Osteoblast (primary cell): ENCODE measurements at regions not wholly inside any gene's neighbourhood (a gene's known extent, or its start where the extent isn't known, plus 50 kb on each side); places are given as distances from the start of the nearest gene placed in this dataset.

Experiments
- DNase-seq: peaks from one replicate; pipeline ENCODE4 v3.0.0; 2011; ENCODE audit warnings: low spot score, mixed read lengths; ENCODE audit not compliant: insufficient read length; ENCODE audit errors: missing footprints
- H2AFZ ChIP-seq: 2 replicates; pipeline ENCODE4 v1.6.0; 2011; ENCODE audit warnings: mild to moderate bottlenecking, low read length
- H3K27ac ChIP-seq: 2 replicates; pipeline ENCODE4 v1.5.1; 2011; ENCODE audit warnings: mild to moderate bottlenecking, low read depth, low read length, moderate library complexity
- H3K27me3 ChIP-seq: 2 replicates; pipeline ENCODE4 v1.6.0; 2012; ENCODE audit warnings: mild to moderate bottlenecking, control low read depth, inconsistent platforms, low read length, moderate library complexity; ENCODE audit not compliant: insufficient read depth
- H3K36me3 ChIP-seq: 2 replicates; pipeline ENCODE4 v1.5.1; 2011; ENCODE audit warnings: mild to moderate bottlenecking, low read length, control low read depth, moderate library complexity; ENCODE audit not compliant: insufficient read depth
- H3K4me1 ChIP-seq: 2 replicates; pipeline ENCODE4 v1.5.1; 2011; ENCODE audit warnings: mild to moderate bottlenecking, low read length, control low read depth, moderate library complexity; ENCODE audit not compliant: insufficient read depth
- H3K4me2 ChIP-seq: 2 replicates; pipeline ENCODE4 v1.6.0; 2011; ENCODE audit warnings: mild to moderate bottlenecking, low read length; ENCODE audit not compliant: insufficient read depth
- H3K4me3 ChIP-seq: fragments of 200-600 bp; sonication (generic); 3 replicates; pipeline ENCODE4 v1.5.1; 2012; ENCODE audit warnings: mild to moderate bottlenecking, low read length, inconsistent platforms; ENCODE audit not compliant: insufficient read depth
- H3K79me2 ChIP-seq: 2 replicates; pipeline ENCODE4 v1.6.0; 2012; ENCODE audit warnings: mild to moderate bottlenecking, low read length, control low read depth, inconsistent platforms; ENCODE audit not compliant: insufficient read depth
- H3K9me3 ChIP-seq: 2 replicates; pipeline ENCODE4 v1.5.1; 2011; ENCODE audit warnings: low read depth, low read length, control low read depth
- H4K20me1 ChIP-seq: 2 replicates; pipeline ENCODE4 v1.6.0; 2012; ENCODE audit warnings: mild to moderate bottlenecking, low read length, control low read depth; ENCODE audit not compliant: insufficient read depth
- CTCF ChIP-seq: IDR thresholded peaks from 2 replicates; pipeline ENCODE4 v1.5.1; 2011; ENCODE audit warnings: mild to moderate bottlenecking, low read depth, low read length, moderate library complexity; ENCODE audit errors: extremely low read depth

GRCh38 chr2:7480431-7480830 is 563.2 kb downstream of the RNF144A start:
- Histone ChIP-seq H3K36me3 (no peaks in the 10 kb centered on the region), H3K79me2 (no peaks in the 10 kb centered on the region), H3K4me2 (no peak overlapping the region), H3K27ac (no peak overlapping the region), H3K4me3 (no peak overlapping the region), H4K20me1 (no peaks in the 10 kb centered on the region), H2AFZ (no peak overlapping the region), H3K27me3 (no peaks in the 10 kb centered on the region), H3K9me3 (no peaks in the 10 kb centered on the region), H3K4me1 (no peaks in the 10 kb centered on the region)
- TF ChIP-seq CTCF = no peak
- no peak for DNase-seq

GRCh38 chr2:7490672-7491071 is 573.5 kb downstream of the RNF144A start:
- Histone ChIP-seq H3K27ac (no peak overlapping the region), H3K4me3 (no peak overlapping the region), H3K27me3 (no peaks in the 10 kb centered on the region), H3K4me1 (no peaks in the 10 kb centered on the region), H2AFZ (no peak overlapping the region), H3K79me2 (no peaks in the 10 kb centered on the region), H4K20me1 (no peaks in the 10 kb centered on the region), H3K4me2 (no peak overlapping the region), H3K36me3 (no peaks in the 10 kb centered on the region), H3K9me3 (no peaks in the 10 kb centered on the region)
- TF ChIP-seq CTCF = no peak
- no peak for DNase-seq

GRCh38 chr2:7492719-7493118 is 575.5 kb downstream of the RNF144A start:
- H3K4me3 ChIP-seq = no peak overlapping the region
- no peaks in the 10 kb centered on the region for H3K9me3 ChIP-seq
- no peak for DNase-seq
- H2AFZ ChIP-seq = no peak overlapping the region
- H3K27me3 ChIP-seq = no peaks in the 10 kb centered on the region
- no peaks in the 10 kb centered on the region for H3K36me3 ChIP-seq
- H3K27ac ChIP-seq = no peak overlapping the region
- no peak overlapping the region for H3K4me2 ChIP-seq
- no peaks in the 10 kb centered on the region for H3K4me1 ChIP-seq
- H3K79me2 ChIP-seq = no peaks in the 10 kb centered on the region
- no peak for TF ChIP-seq CTCF
- no peaks in the 10 kb centered on the region for H4K20me1 ChIP-seq

GRCh38 chr2:7497178-7497577 is 580.0 kb downstream of the RNF144A start:
- no peak for DNase-seq
- H4K20me1 ChIP-seq = no peaks in the 10 kb centered on the region
- TF ChIP-seq CTCF = no peak
- no peak overlapping the region for H3K27ac ChIP-seq
- H3K36me3 ChIP-seq = no peaks in the 10 kb centered on the region
- no peak overlapping the region for H3K4me3 ChIP-seq
- no peaks in the 10 kb centered on the region for H3K9me3 ChIP-seq
- no peak overlapping the region for H3K4me2 ChIP-seq
- no peaks in the 10 kb centered on the region for H3K79me2 ChIP-seq
- H2AFZ ChIP-seq = no peak overlapping the region
- no peaks in the 10 kb centered on the region for H3K27me3 ChIP-seq
- H3K4me1 ChIP-seq = no peaks in the 10 kb centered on the region
